Neural crest cell (in vitro differentiated cells): ENCODE measurements at regions not wholly inside any gene's neighbourhood (a gene's known extent, or its start where the extent isn't known, plus 50 kb on each side); places are given as distances from the start of the nearest gene placed in this dataset.
A peak's percentile ranks its signal among the peaks of the same experiment; 100 is the strongest.

Experiments
- DNase-seq: peaks from one replicate; pipeline ENCODE4 v3.0.0; 2021; ENCODE audit warnings: low read depth, mixed read lengths, low spot score
- H3K27ac Mint-ChIP-seq: one replicate; pipeline ENCODE4 v1.8.0; 2021; ENCODE audit warnings: mild to moderate bottlenecking, mixed read lengths; ENCODE audit not compliant: unreplicated experiment
- H3K27me3 Mint-ChIP-seq: 2 replicates; pipeline ENCODE4 v1.8.0; 2021; ENCODE audit warnings: low read depth, mild to moderate bottlenecking, mixed read lengths
- H3K36me3 Mint-ChIP-seq: 2 replicates; pipeline ENCODE4 v1.8.0; 2021; ENCODE audit warnings: low read depth, mild to moderate bottlenecking, mixed read lengths
- H3K4me1 Mint-ChIP-seq: 2 replicates; pipeline ENCODE4 v1.8.0; 2021; ENCODE audit warnings: mixed read lengths
- H3K4me3 Mint-ChIP-seq: one replicate; pipeline ENCODE4 v1.8.0; 2021; ENCODE audit warnings: mild to moderate bottlenecking, mixed read lengths
- H3K9me3 Mint-ChIP-seq: 2 replicates; pipeline ENCODE4 v1.8.0; 2021; ENCODE audit warnings: mixed read lengths
- TF ChIP-seq, protein P1 (sequence below): fragments of 200-600 bp; sonication (generic); conservative IDR thresholded peaks from 2 replicates; pipeline ENCODE4 v1.5.0; 2021; ENCODE audit warnings: antibody characterized with exemption, mild to moderate bottlenecking

DNA sequence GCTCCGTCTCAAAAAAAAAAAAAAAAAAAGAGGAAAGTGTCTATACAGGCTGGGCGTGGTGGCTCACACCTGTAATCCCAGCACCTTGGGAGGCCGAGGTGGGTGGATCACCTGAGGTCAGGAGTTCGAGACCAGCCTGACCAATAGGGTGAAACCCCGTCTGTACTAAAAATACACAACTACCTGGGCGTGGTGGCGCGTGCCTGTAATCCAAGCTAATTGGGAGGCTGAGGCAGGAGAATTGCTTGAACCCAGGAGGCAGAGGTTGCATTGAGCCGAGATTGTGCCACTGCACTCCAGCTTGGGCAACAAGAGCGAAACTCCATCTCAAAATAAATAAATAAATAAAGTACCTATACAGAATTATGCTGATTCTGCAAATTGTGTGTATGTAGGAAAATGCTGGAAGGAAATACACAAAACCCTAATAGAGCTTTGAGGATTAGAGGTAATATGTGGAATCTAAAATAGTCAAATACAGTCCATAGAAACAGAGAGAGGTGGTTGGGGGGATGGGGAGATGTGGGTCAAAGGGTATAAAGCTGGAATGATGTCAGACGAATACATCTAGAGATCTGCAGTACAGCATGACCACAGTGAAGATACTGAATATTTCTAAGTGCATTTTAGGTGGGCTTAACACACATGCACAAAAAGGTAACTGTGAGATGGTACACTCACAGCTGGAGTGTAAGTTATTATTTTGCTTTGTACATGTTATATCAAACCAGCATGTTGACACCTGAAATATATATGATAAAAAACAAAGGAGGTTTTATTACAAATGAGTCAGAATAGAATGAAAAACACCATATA lies 174.5 kb upstream of the KLF14 start:
- H3K4me3 Mint-ChIP-seq: no peak overlapping the region
- peak overlapping the region; percentile 28 for H3K27ac Mint-ChIP-seq
- H3K4me1 Mint-ChIP-seq: peaks cover 29% of the 10 kb centered on the region
- H3K9me3 Mint-ChIP-seq: no peaks in the 10 kb centered on the region
- H3K36me3 Mint-ChIP-seq: no peaks in the 10 kb centered on the region
- DNase-seq: no peak
- TF ChIP-seq, protein P1, sequence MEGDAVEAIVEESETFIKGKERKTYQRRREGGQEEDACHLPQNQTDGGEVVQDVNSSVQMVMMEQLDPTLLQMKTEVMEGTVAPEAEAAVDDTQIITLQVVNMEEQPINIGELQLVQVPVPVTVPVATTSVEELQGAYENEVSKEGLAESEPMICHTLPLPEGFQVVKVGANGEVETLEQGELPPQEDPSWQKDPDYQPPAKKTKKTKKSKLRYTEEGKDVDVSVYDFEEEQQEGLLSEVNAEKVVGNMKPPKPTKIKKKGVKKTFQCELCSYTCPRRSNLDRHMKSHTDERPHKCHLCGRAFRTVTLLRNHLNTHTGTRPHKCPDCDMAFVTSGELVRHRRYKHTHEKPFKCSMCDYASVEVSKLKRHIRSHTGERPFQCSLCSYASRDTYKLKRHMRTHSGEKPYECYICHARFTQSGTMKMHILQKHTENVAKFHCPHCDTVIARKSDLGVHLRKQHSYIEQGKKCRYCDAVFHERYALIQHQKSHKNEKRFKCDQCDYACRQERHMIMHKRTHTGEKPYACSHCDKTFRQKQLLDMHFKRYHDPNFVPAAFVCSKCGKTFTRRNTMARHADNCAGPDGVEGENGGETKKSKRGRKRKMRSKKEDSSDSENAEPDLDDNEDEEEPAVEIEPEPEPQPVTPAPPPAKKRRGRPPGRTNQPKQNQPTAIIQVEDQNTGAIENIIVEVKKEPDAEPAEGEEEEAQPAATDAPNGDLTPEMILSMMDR: no peak
- peaks cover 14% of the 10 kb centered on the region for H3K27me3 Mint-ChIP-seq

DNA sequence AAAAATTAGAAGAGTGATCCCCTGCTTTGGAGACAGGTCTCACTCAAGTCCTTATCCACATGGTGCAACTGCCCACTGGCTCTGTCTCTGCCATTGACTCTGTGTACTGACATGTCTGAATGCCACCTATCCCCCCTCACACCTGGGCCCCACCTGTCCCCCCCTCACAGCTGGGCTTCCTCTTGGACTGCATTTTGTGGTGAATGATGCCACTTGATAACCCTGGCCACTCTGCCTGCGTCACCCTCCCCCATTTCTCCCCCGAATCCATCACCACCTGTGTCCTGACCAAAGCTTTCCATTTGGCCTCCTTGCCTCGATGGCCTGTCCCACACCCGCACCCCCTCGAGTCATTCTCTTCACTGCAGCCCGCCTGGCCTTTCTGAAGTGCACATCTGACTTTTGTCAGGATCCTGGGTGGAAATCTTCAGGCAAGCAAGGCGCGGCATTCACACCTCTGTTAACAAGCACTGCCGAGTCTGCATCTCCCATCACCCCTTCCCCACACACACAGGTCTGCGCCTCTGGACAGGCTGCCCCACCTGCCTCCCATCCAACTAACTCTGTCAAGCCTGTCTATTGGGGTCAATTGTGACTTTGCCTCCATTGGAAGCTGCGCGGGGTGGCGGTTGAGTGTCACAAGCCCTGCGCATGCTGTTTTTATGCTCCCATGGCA lies 175.3 kb upstream of the KLF14 start:
- H3K4me1 Mint-ChIP-seq: peaks cover 36% of the 10 kb centered on the region
- no peak overlapping the region for H3K4me3 Mint-ChIP-seq
- TF ChIP-seq, protein P1: no peak
- H3K36me3 Mint-ChIP-seq: no peaks in the 10 kb centered on the region
- H3K27ac Mint-ChIP-seq: no peak overlapping the region
- DNase-seq: no peak
- H3K9me3 Mint-ChIP-seq: no peaks in the 10 kb centered on the region
- H3K27me3 Mint-ChIP-seq: peaks cover 14% of the 10 kb centered on the region

DNA sequence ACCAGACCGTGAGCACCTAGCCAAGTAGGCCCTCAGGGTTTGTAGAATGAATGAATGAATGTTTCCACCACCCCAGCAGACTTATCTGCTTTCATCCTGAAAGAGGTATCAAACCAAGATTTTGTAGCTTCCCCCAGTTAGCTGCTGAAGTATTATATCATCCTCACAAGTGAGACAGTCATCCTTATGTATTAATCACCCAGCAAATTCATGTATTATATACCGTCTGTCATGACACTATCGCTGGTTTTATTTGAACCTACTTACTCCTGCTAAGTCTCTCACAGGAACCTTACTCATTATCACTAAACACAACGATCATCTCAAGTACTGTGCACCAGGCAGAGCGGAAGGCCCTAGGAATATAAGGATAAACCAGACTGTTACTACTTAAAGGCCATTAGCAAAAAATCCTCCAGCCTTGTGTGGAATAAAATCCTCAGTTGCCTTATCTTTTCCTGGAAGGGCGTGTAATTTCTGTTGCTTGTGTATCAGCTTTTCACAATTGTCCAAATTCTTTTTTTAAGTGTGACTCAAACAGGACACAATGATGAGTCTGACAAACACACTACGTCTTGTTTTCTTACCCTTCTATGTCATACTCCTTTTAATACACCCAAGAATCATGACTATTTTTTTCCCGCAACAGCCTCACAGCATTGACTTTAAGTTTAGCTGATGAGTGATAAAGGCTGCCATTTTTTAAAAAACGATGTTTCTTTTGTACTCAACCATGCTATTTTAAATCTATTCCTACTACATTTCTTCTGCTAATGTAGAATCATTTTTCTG lies 176.1 kb upstream of the KLF14 start:
- Mint-ChIP-seq H3K27ac (no peak overlapping the region), H3K4me1 (peaks cover 39% of the 10 kb centered on the region), H3K4me3 (no peak overlapping the region)

DNA sequence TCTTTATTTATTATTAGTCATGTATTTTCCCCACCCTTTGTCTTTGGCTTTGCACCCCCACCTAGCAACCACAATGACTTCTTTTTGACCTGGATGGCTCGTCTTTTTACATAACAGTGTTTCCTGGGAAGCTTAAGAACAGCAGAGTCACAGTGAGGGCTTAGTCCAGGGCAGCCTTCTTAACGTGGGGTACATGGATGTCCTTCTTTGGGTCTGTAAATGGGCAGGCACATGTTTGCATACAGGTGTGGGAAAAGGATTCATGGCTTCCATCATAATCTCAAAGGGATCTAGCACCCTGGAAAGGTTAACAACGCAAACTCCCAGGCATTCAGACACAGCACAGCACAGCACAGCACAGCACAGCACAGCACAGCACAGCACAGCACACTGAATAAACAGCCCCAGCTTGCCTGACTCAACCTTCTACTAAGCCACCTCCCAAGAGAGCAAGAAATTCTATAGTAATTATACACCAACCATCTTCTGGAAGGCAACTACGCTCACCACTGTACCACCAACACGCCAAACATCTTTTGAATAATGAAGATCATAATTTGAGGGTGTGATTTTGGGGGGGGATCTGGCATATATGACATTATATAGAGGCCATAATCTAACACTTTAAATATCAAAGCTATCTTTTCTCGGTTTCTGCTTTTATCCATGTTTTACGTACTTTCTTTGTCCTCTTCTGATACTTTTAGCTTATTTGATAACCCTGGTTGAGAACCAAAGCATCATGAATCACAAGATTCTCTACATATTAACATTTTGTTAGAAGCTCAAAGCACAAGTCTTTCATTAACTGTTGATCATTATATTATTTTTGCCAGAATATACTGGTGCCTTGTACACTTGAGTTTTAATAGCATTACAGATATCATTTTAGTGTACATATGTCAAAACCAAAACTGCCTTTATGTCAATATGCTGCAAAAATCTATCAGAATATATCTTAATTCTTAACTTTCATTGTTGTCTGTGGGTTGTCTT lies 177.2 kb upstream of the KLF14 start:
- no peak for DNase-seq
- H3K36me3 Mint-ChIP-seq: no peaks in the 10 kb centered on the region
- peak overlapping the region; percentile 23 for H3K27ac Mint-ChIP-seq
- H3K27me3 Mint-ChIP-seq: peaks cover 14% of the 10 kb centered on the region
- H3K4me1 Mint-ChIP-seq: peaks cover 44% of the 10 kb centered on the region
- no peak overlapping the region for H3K4me3 Mint-ChIP-seq
- TF ChIP-seq, protein P1: no peak
- no peaks in the 10 kb centered on the region for H3K9me3 Mint-ChIP-seq

More for the DNA sequence above, 176.1 kb upstream of the KLF14 start:
- Mint-ChIP-seq H3K9me3 (no peaks in the 10 kb centered on the region), H3K36me3 (no peaks in the 10 kb centered on the region), H3K27me3 (peaks cover 14% of the 10 kb centered on the region)
- TF ChIP-seq, protein P1: no peak
- DNase-seq: no peak
